H1 (cell line): ENCODE measurements at regions not wholly inside any gene's neighbourhood (a gene's known extent, or its start where the extent isn't known, plus 50 kb on each side); places are given as distances from the start of the nearest gene placed in this dataset.

Experiments used
- CTCF ChIA-PET: fragments of 300-600 bp; sonication (Branson Sonifier 250); formaldehyde crosslinking; loops from one replicate; lab custom pipeline; 2021; ENCODE audit not compliant: partially characterized antibody; lab: Charles Lee
- POLR2A ChIA-PET: fragments of 300-600 bp; sonication (Branson Sonifier 250); formaldehyde crosslinking; loops from one replicate; lab custom pipeline; 2021; ENCODE audit warnings: inconsistent platforms; ENCODE audit not compliant: partially characterized antibody; lab: Charles Lee
- DNase-seq, 2 experiments: peaks; one replicate each; pipeline versions ENCODE4 v3.0.0 to v3.0.0-alpha.2; 2010 to 2022; ENCODE audit warnings: low spot score in 2 of 2, low read depth in 1 of 2, mixed read lengths in 1 of 2
- FAIRE-seq: peaks from 2 replicates; lab custom pipeline; 2011; peaks lifted over from hg19 to GRCh38; lab: Jason Lieb, UNC
- H2AFZ ChIP-seq: 2 replicates; pipeline ENCODE4 v1.8.1; 2012; ENCODE audit warnings: low read length, inconsistent platforms
- H2AK5ac ChIP-seq: 2 replicates; pipeline ENCODE4 v1.6.1; 2013; ENCODE audit warnings: low read depth, low read length
- H2BK120ac ChIP-seq: replicated peaks from 2 replicates; pipeline ENCODE3; 2013; ENCODE audit warnings: low read depth, low read length, inconsistent platforms
- H2BK12ac ChIP-seq: 2 replicates; pipeline ENCODE4 v1.6.1; 2013; ENCODE audit warnings: low read depth, low read length
- H2BK15ac ChIP-seq: 2 replicates; pipeline ENCODE4 v1.6.1; 2013; ENCODE audit warnings: low read length
- H2BK20ac ChIP-seq: 2 replicates; pipeline ENCODE4 v1.6.1; 2013; ENCODE audit warnings: low read length
- H2BK5ac ChIP-seq: 2 replicates; pipeline ENCODE4 v1.6.1; 2013; ENCODE audit warnings: low read depth, low read length
- H3K14ac ChIP-seq: 2 replicates; pipeline ENCODE4 v1.6.1; 2013; ENCODE audit warnings: inconsistent platforms; ENCODE audit not compliant: insufficient read length
- H3K18ac ChIP-seq: 2 replicates; pipeline ENCODE4 v1.6.1; 2013; ENCODE audit warnings: low read length; ENCODE audit errors: extremely low read depth
- H3K23ac ChIP-seq: 2 replicates; pipeline ENCODE4 v1.6.1; 2013; ENCODE audit warnings: inconsistent platforms; ENCODE audit not compliant: insufficient read length
- H3K23me2 ChIP-seq: 2 replicates; pipeline ENCODE4 v1.6.1; 2013; ENCODE audit warnings: low read depth, low read length
- H3K27ac ChIP-seq: 2 replicates; pipeline ENCODE4 v1.6.1; 2011; ENCODE audit warnings: low read depth, low read length, inconsistent platforms
- H3K27me3 ChIP-seq, 4 experiments: replicated peaks in 1 of 4; 1 replicate in 1 of 4; 2 replicates in 3 of 4; pipeline versions ENCODE4 v1.6.1 to v1.8.1; 2011 to 2013; ENCODE audit warnings: low read length in 3 of 4, mild to moderate bottlenecking in 3 of 4, inconsistent platforms in 2 of 4, mixed read lengths in 2 of 4, moderate library complexity in 1 of 4; ENCODE audit not compliant: control insufficient read depth in 3 of 4, insufficient read depth in 3 of 4; ENCODE audit errors: extremely low read depth in 1 of 4
- H3K36me3 ChIP-seq, 4 experiments: 2 replicates each; pipeline versions ENCODE4 v1.6.1 to v1.8.1; 2011 to 2013; ENCODE audit warnings: mild to moderate bottlenecking in 4 of 4, low read length in 3 of 4, moderate library complexity in 2 of 4, control low read depth in 1 of 4, inconsistent platforms in 1 of 4; ENCODE audit not compliant: insufficient read depth in 4 of 4, control insufficient read depth in 2 of 4
- H3K4ac ChIP-seq: replicated peaks from 2 replicates; pipeline ENCODE3; 2013; ENCODE audit warnings: low read length, low read depth, mixed read lengths, inconsistent platforms; ENCODE audit not compliant: insufficient read length
- H3K4me1 ChIP-seq, 4 experiments: replicated peaks in 1 of 4; 1 replicate in 1 of 4; 2 replicates in 3 of 4; pipeline versions ENCODE4 v1.6.1 to v1.8.1; 2011 to 2013; ENCODE audit warnings: low read length in 3 of 4, inconsistent platforms in 2 of 4, mixed read lengths in 1 of 4; ENCODE audit not compliant: insufficient read depth in 4 of 4, control insufficient read depth in 3 of 4
- H3K4me2 ChIP-seq, 2 experiments: 2 replicates each; pipeline versions ENCODE4 v1.6.1 to v1.8.1; 2011 to 2013; ENCODE audit warnings: low read depth in 2 of 2, low read length in 2 of 2, control low read depth in 1 of 2, inconsistent platforms in 1 of 2, mild to moderate bottlenecking in 1 of 2; ENCODE audit not compliant: insufficient read depth in 1 of 2
- H3K4me3 ChIP-seq, 4 experiments: fragments of 200-600, 300-600 bp in 1 of 4; sonication (generic), shearing (Covaris generic), sonication (Bioruptor Twin) in 1 of 4; 2 replicates each; pipeline versions ENCODE4 v1.5.1 to v1.8.1; 2011 to 2016; ENCODE audit warnings: low read length in 4 of 4, low read depth in 3 of 4, control low read depth in 2 of 4, inconsistent platforms in 2 of 4, mild to moderate bottlenecking in 2 of 4, mixed read lengths in 1 of 4, moderate library complexity in 1 of 4; ENCODE audit not compliant: insufficient read depth in 2 of 4; ENCODE audit errors: extremely low read depth in 1 of 4
- H3K56ac ChIP-seq: replicated peaks from 2 replicates; pipeline ENCODE3; 2013; ENCODE audit warnings: low read depth, mild to moderate bottlenecking, mixed read lengths, low read length, inconsistent platforms; ENCODE audit not compliant: insufficient read length
- H3K79me1 ChIP-seq: 2 replicates; pipeline ENCODE4 v1.6.1; 2013; ENCODE audit warnings: low read depth, low read length, control low read depth
- H3K79me2 ChIP-seq, 2 experiments: 2 replicates each; pipeline versions ENCODE4 v1.6.1 to v1.8.1; 2012 to 2013; ENCODE audit warnings: low read length in 2 of 2, mild to moderate bottlenecking in 2 of 2, inconsistent platforms in 1 of 2; ENCODE audit not compliant: insufficient read depth in 2 of 2, control insufficient read depth in 1 of 2
- H3K9ac ChIP-seq, 4 experiments: replicated peaks in 1 of 4; 1 replicate in 1 of 4; 2 replicates in 3 of 4; pipeline versions ENCODE4 v1.6.1 to v1.8.1; 2011 to 2013; ENCODE audit warnings: low read depth in 3 of 4, low read length in 3 of 4, control low read depth in 2 of 4, mild to moderate bottlenecking in 2 of 4, moderate library complexity in 2 of 4, inconsistent platforms in 1 of 4; ENCODE audit errors: extremely low read depth in 1 of 4
- H3K9me3 ChIP-seq, 2 experiments: 2 replicates each; pipeline versions ENCODE4 v1.6.1 to v1.8.1; 2012 to 2013; ENCODE audit warnings: mild to moderate bottlenecking in 2 of 2, moderate library complexity in 2 of 2, control low read depth in 1 of 2, inconsistent platforms in 1 of 2, low read depth in 1 of 2, low read length in 1 of 2, mixed read lengths in 1 of 2; ENCODE audit not compliant: insufficient read depth in 2 of 2
- H4K20me1 ChIP-seq, 2 experiments: replicated peaks in 1 of 2; 2 replicates each; pipeline versions ENCODE3 to v1.8.1; 2011 to 2013; ENCODE audit warnings: inconsistent platforms in 2 of 2, low read length in 2 of 2, mild to moderate bottlenecking in 1 of 2; ENCODE audit not compliant: insufficient read depth in 2 of 2, control insufficient read depth in 1 of 2
- H4K5ac ChIP-seq: 2 replicates; pipeline ENCODE4 v1.6.1; 2013; ENCODE audit warnings: low read length, low read depth, mixed read lengths, inconsistent platforms; ENCODE audit not compliant: insufficient read length
- H4K8ac ChIP-seq: 2 replicates; pipeline ENCODE4 v1.8.0; 2013; ENCODE audit warnings: mild to moderate bottlenecking, moderate library complexity, low read length, inconsistent platforms; ENCODE audit not compliant: insufficient read depth; ENCODE audit errors: extremely low read depth
- H4K91ac ChIP-seq: replicated peaks from 2 replicates; pipeline ENCODE3; 2013; ENCODE audit warnings: low read length, mixed read lengths, inconsistent platforms; ENCODE audit not compliant: insufficient read length
- CREB1 ChIP-seq: IDR thresholded peaks from 2 replicates; pipeline ENCODE4 v1.6.1; 2012; ENCODE audit warnings: inconsistent platforms
- EGR1 ChIP-seq: IDR thresholded peaks from 2 replicates; pipeline ENCODE4 v1.6.1; 2011; ENCODE audit warnings: low read depth, low read length, borderline replicate concordance
- EP300 ChIP-seq, 2 experiments: IDR thresholded peaks; 1 replicate in 1 of 2; 2 replicates in 1 of 2; pipeline ENCODE4 v1.6.1; 2011 to 2012; ENCODE audit warnings: low read depth in 2 of 2, low read length in 2 of 2, mild to moderate bottlenecking in 2 of 2, borderline replicate concordance in 1 of 2, inconsistent platforms in 1 of 2, moderate library complexity in 1 of 2
- JUN ChIP-seq: IDR thresholded peaks from 2 replicates; pipeline ENCODE4 v1.6.1; 2011; ENCODE audit warnings: low read depth, mild to moderate bottlenecking, improper control_type of control experiment, low read length
- POLR2AphosphoS5 ChIP-seq: IDR thresholded peaks from 2 replicates; pipeline ENCODE4 v1.6.1; 2011; ENCODE audit warnings: low read depth, low read length
- POU5F1 ChIP-seq: IDR thresholded peaks from 2 replicates; pipeline ENCODE4 v1.6.1; 2011; ENCODE audit warnings: low read depth, mild to moderate bottlenecking, low read length, moderate library complexity
- RAD21 ChIP-seq, 2 experiments: IDR thresholded peaks in 1 of 2; conservative IDR thresholded peaks in 1 of 2; 2 replicates each; pipeline ENCODE4 v1.6.1; 2011; ENCODE audit warnings: low read depth in 2 of 2, low read length in 2 of 2, improper control_type of control experiment in 1 of 2, inconsistent platforms in 1 of 2, mild to moderate bottlenecking in 1 of 2, moderate library complexity in 1 of 2
- RNF2 ChIP-seq: fragments of 200-900, 300-1000 bp; sonication (generic); IDR thresholded peaks from 2 replicates; pipeline ENCODE4 v1.7.1; 2016; ENCODE audit warnings: borderline replicate concordance, low read depth, mild to moderate bottlenecking, antibody characterized with exemption, low read length; ENCODE audit not compliant: poor library complexity, severe bottlenecking; ENCODE audit errors: missing control alignments
- RXRA ChIP-seq: IDR thresholded peaks from 2 replicates; pipeline ENCODE4 v1.6.1; 2011; ENCODE audit warnings: low read depth, mild to moderate bottlenecking, low read length, moderate library complexity; ENCODE audit not compliant: insufficient read depth
- SAP30 ChIP-seq: fragments of 300-600 bp; sonication (generic); IDR thresholded peaks from 2 replicates; pipeline ENCODE4 v1.7.1; 2012; ENCODE audit warnings: low read length, moderate library complexity, mild to moderate bottlenecking, inconsistent platforms; ENCODE audit not compliant: insufficient read depth, insufficient replicate concordance
- SUZ12 ChIP-seq: fragments of 200-600 bp; sonication (generic); IDR thresholded peaks from 2 replicates; pipeline ENCODE4 v1.6.1; 2012; ENCODE audit warnings: mild to moderate bottlenecking, inconsistent platforms, low read length, moderate library complexity, mixed read lengths
- WGBS, 2 experiments: shearing (Covaris generic) in 1 of 2; methylation state at CpG; one replicate each; pipeline versions ENCODE4 v1.1.6 to v1.1.7; 2013 to 2015; ENCODE audit warnings: low lambda C conversion rate in 2 of 2, mixed read lengths in 2 of 2, inconsistent platforms in 1 of 2, low coverage in 1 of 2, missing lambda C conversion rate in 1 of 2; ENCODE audit not compliant: insufficient replicate concordance in 2 of 2, insufficient coverage in 1 of 2, insufficient read length in 1 of 2; ENCODE audit errors: extremely low coverage in 1 of 2, missing lambda C conversion rate in 1 of 2; 5-methylcytosine and 5-hydroxymethylcytosine counted together
- TF ChIP-seq, protein P1 (sequence below): IDR thresholded peaks from 2 replicates; pipeline ENCODE4 v1.6.1; 2011; ENCODE audit warnings: low read depth, mild to moderate bottlenecking, low read length; ENCODE audit not compliant: insufficient read depth

DNA sequence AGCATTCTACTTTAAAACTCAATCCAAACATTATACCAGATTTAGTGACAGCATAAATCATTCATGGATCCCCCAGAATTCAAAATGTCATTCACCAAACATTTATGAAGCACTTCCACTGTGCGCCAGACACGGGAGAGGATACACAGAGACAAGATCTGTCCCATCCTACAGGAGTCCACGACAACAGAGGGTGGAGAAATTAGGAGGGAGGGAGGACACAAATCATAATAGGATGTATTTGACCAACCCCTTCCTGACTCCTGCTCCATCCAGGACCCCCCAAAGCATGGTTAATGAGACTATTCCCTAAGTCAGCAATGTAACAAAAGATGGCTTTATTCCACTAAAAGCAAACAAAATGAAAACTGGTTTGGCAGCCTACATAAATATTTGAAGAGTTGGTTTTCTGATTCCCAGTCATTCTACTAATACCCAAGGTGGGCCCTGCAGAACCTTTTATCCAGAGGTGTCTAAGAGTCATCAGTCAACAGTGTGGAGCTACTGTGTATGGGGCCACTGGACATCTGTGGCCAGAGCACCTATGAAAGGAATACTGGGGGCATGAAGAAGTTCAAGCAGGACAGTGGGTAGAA lies 62.8 kb upstream of the DOCK9 start:
- H4K8ac ChIP-seq: no peak overlapping the region
- H2BK15ac ChIP-seq: no peak overlapping the region
- no peak overlapping the region for H3K56ac ChIP-seq
- no peak overlapping the region for H2BK12ac ChIP-seq
- no peak overlapping the region for H3K18ac ChIP-seq
- no peak overlapping the region for H3K23ac ChIP-seq
- DNase-seq (no peak), FAIRE-seq (no peak)
- no peak overlapping the region for H2AFZ ChIP-seq
- H3K9ac ChIP-seq: no peak overlapping the region
- H2BK5ac ChIP-seq: no peak overlapping the region
- ChIA-PET POLR2A (interaction anchor here (0.7 kb wide), 1 partner anchor 838 kb away, joined by 3 read pairs; no protein-coding TSS in a partner anchor), CTCF (interaction anchor here (0.7 kb wide), 2 partner anchors 48 to 267 kb away, joined by 3 read pairs; no protein-coding TSS in a partner anchor)
- H4K91ac ChIP-seq: no peak overlapping the region
- H4K20me1 ChIP-seq: no peaks in the 10 kb centered on the region
- no peaks in the 10 kb centered on the region for H3K79me2 ChIP-seq
- 83% methylated on average over 3 of the region's 3 CpGs; no CpG with 5 or more reads in 1 of the 2 experiments for WGBS, 2 experiments
- no peaks in the 10 kb centered on the region for H3K23me2 ChIP-seq
- no peak overlapping the region for H2BK120ac ChIP-seq
- H3K27ac ChIP-seq: no peak overlapping the region
- H3K4me2 ChIP-seq: no peak overlapping the region
- H2BK20ac ChIP-seq: no peak overlapping the region
- no peak overlapping the region for H3K4me3 ChIP-seq
- no peak overlapping the region for H3K4ac ChIP-seq
- no peak overlapping the region for H4K5ac ChIP-seq
- no peaks in the 10 kb centered on the region for H3K9me3 ChIP-seq
- TF ChIP-seq CREB1: no peak
- no peak for TF ChIP-seq POLR2AphosphoS5
- no peak for TF ChIP-seq EP300 (IDR thresholded peaks at IDR 0.05; ENCODE audit: borderline replicate concordance in 1 of 2, low read depth in 2 of 2, low read length in 2 of 2)
- no peak for TF ChIP-seq RNF2
- TF ChIP-seq JUN: no peak
- TF ChIP-seq SUZ12: no peak
- TF ChIP-seq, protein P1, sequence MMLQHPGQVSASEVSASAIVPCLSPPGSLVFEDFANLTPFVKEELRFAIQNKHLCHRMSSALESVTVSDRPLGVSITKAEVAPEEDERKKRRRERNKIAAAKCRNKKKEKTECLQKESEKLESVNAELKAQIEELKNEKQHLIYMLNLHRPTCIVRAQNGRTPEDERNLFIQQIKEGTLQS: no peak
- TF ChIP-seq POU5F1: no peak
- TF ChIP-seq RXRA: no peak
- no peak for TF ChIP-seq RAD21 (IDR thresholded peaks at IDR 0.05 in 1 of 2, conservative IDR thresholded peaks at IDR 0.05 in 1 of 2; ENCODE audit: low read depth in 2 of 2, low read length in 2 of 2)
- no peak for TF ChIP-seq EGR1
- no peak for TF ChIP-seq SAP30
- TF ChIP-seq, all 59 proteins: peak for 0
- peaks cover 0 to 1% (median 0%) of the 10 kb centered on the region in 4 experiments; a peak in 1 of 7 replicates for H3K27me3 ChIP-seq
- H2AK5ac ChIP-seq: no peak overlapping the region
- no peak overlapping the region for H3K14ac ChIP-seq
- peaks cover 0 to 4% (median 0%) of the 10 kb centered on the region in 4 experiments; a peak in 1 of 7 replicates for H3K4me1 ChIP-seq
- H3K36me3 ChIP-seq: no peaks in the 10 kb centered on the region
- no peaks in the 10 kb centered on the region; the same call in 1 of the 2 replicates for H3K79me1 ChIP-seq
